GM12878 (cell line): ENCODE measurements at regions not wholly inside any gene's neighbourhood (a gene's known extent, or its start where the extent isn't known, plus 50 kb on each side); places are given as distances from the start of the nearest gene placed in this dataset.

ENCODE experiments used
- ATAC-seq: fragments of 200-7000 bp; cut with Tn5 transposase; 3 replicates; pipeline ENCODE4 v1.9.1; 2020; ENCODE audit warnings: mild to moderate bottlenecking, moderate library complexity
- BruUV-seq: library from RNA; stranded (reverse); fragments of 400-500 nt; replicated peaks from 2 replicates; lab custom pipeline; 2021; lab: Mats Ljungman, UMichigan
- CTCF ChIA-PET: fragments of 300-600 bp; sonication (Branson Sonifier 250); formaldehyde crosslinking; extraction: SDS; loops from one replicate; lab custom pipeline; 2021; ENCODE audit warnings: inconsistent platforms; lab: Yijun Ruan, JAX
- POLR2A ChIA-PET: fragments of 350-600 bp; formaldehyde crosslinking; extraction: SDS; loops from one replicate; lab custom pipeline; 2021; ENCODE audit warnings: inconsistent platforms; lab: Charles Lee
- RAD21 ChIA-PET: fragments of 300-600 bp; sonication (Branson Sonifier 250); formaldehyde crosslinking; loops from one replicate; lab custom pipeline; 2023; ENCODE audit warnings: antibody characterized with exemption; ENCODE audit not compliant: unreplicated experiment; lab: Charles Lee
- SMC1A ChIA-PET: fragments of 300-600 bp; sonication (Branson Sonifier 250); formaldehyde crosslinking; loops from one replicate; lab custom pipeline; 2023; ENCODE audit not compliant: unreplicated experiment, uncharacterized antibody; lab: Charles Lee
- DNase-seq: peaks from one replicate; pipeline ENCODE4 v3.0.0-alpha.2; 2011; ENCODE audit warnings: low read depth, low spot score
- FAIRE-seq: peaks from 3 replicates; lab custom pipeline; 2011; peaks lifted over from hg19 to GRCh38; lab: Jason Lieb, UNC
- H2AFZ ChIP-seq: 2 replicates; pipeline ENCODE4 v1.6.0; 2011; ENCODE audit warnings: low read depth, low read length, control low read depth; ENCODE audit not compliant: control insufficient read depth
- H3K27ac ChIP-seq: 2 replicates; pipeline ENCODE4 v1.5.1; 2011; ENCODE audit warnings: control low read depth; ENCODE audit not compliant: control insufficient read depth, insufficient read depth
- H3K27me3 ChIP-seq, 2 experiments: replicated peaks in 1 of 2; 2 replicates each; pipeline versions ENCODE4 v1.6.0 to v1.6.1; 2011; ENCODE audit warnings: low read length in 1 of 2; ENCODE audit not compliant: control insufficient read depth in 2 of 2, insufficient read depth in 2 of 2
- H3K36me3 ChIP-seq, 2 experiments: 2 replicates each; pipeline ENCODE4 v1.5.1; 2011; ENCODE audit warnings: low read length in 1 of 2; ENCODE audit not compliant: control insufficient read depth in 2 of 2, insufficient read depth in 2 of 2
- H3K4me1 ChIP-seq: 2 replicates; pipeline ENCODE4 v1.6.1; 2011; ENCODE audit warnings: mild to moderate bottlenecking, low read length, moderate library complexity, mixed read lengths; ENCODE audit not compliant: control insufficient read depth, insufficient read depth
- H3K4me2 ChIP-seq: 2 replicates; pipeline ENCODE4 v1.6.0; 2011; ENCODE audit warnings: control low read depth; ENCODE audit not compliant: control insufficient read depth, insufficient read depth
- H3K4me3 ChIP-seq: fragments of 200-600 bp; sonication (generic); 2 replicates; pipeline ENCODE4 v1.5.1; 2016
- H3K79me2 ChIP-seq: 2 replicates; pipeline ENCODE4 v1.6.0; 2011; ENCODE audit warnings: low read length; ENCODE audit not compliant: control insufficient read depth, insufficient read depth
- H3K9ac ChIP-seq: 2 replicates; pipeline ENCODE4 v1.8.0; 2011; ENCODE audit warnings: low read length, control low read depth, mixed read lengths; ENCODE audit not compliant: control insufficient read depth, insufficient read depth
- H3K9me3 ChIP-seq: replicated peaks from 3 replicates; pipeline ENCODE4 v1.5.1; 2011; ENCODE audit warnings: mild to moderate bottlenecking, low read length; ENCODE audit not compliant: control insufficient read depth, insufficient read depth
- H4K20me1 ChIP-seq: 2 replicates; pipeline ENCODE4 v1.6.0; 2011; ENCODE audit not compliant: control insufficient read depth, insufficient read depth
- CBFB ChIP-seq: IDR thresholded peaks from 2 replicates; pipeline ENCODE4 v1.6.1; 2016; ENCODE audit warnings: antibody characterized with exemption, low read depth
- RFX5 ChIP-seq: IDR thresholded peaks from 2 replicates; pipeline ENCODE4 v1.6.1; 2011; ENCODE audit warnings: low read depth, low read length, improper control_type of control experiment
- SIX5 ChIP-seq: IDR thresholded peaks from 2 replicates; pipeline ENCODE4 v1.6.1; 2011; ENCODE audit warnings: mild to moderate bottlenecking, low read depth, low read length, moderate library complexity; ENCODE audit not compliant: severe bottlenecking
- SMC3 ChIP-seq: IDR thresholded peaks from 2 replicates; pipeline ENCODE4 v1.6.1; 2011; ENCODE audit warnings: low read length, improper control_type of control experiment, borderline replicate concordance
- ZNF207 ChIP-seq: fragments of 450-650 bp; IDR thresholded peaks from 2 replicates; pipeline ENCODE4 v1.6.1; 2014; ENCODE audit warnings: antibody characterized with exemption, mild to moderate bottlenecking, borderline replicate concordance
- ZNF384 ChIP-seq: IDR thresholded peaks from 2 replicates; pipeline ENCODE4 v1.6.1; 2012; ENCODE audit warnings: low read depth, mild to moderate bottlenecking, low read length, improper control_type of control experiment, borderline replicate concordance
- WGBS: methylation state at CpG from one replicate; pipeline ENCODE4 v1.1.6; 2016; ENCODE audit warnings: low lambda C conversion rate; ENCODE audit not compliant: insufficient replicate concordance, insufficient coverage; ENCODE audit errors: missing lambda C conversion rate; 5-methylcytosine and 5-hydroxymethylcytosine counted together
- in situ Hi-C: fragments of 300-500 bp; cut with MboI; formaldehyde crosslinking; loops from 9 replicates; pipeline ENCODE4 v1.14.3; 2018; ENCODE audit warnings: mixed read lengths
- intact Hi-C: fragments of 100-400 bp; cut with micrococcal nuclease; formaldehyde crosslinking; loops from one replicate; pipeline ENCODE4 v1.14.2; 2022; ENCODE audit not compliant: unreplicated experiment
- TF ChIP-seq, protein P1 (sequence below): fragments of 450-650 bp; formaldehyde crosslinking; IDR thresholded peaks from 2 replicates; pipeline ENCODE4 v1.4.0; 2022; ENCODE audit warnings: mild to moderate bottlenecking, moderate library complexity
- TF ChIP-seq, protein P2 (sequence below): fragments of 450-650 bp; formaldehyde crosslinking; IDR thresholded peaks from 2 replicates; pipeline ENCODE4 v1.4.0; 2020; ENCODE audit warnings: mild to moderate bottlenecking, moderate library complexity
- TF ChIP-seq, protein P3 (sequence below): fragments of 450-650 bp; IDR thresholded peaks from 2 replicates; pipeline ENCODE4 v1.6.1; 2016; ENCODE audit warnings: mild to moderate bottlenecking

DNA sequence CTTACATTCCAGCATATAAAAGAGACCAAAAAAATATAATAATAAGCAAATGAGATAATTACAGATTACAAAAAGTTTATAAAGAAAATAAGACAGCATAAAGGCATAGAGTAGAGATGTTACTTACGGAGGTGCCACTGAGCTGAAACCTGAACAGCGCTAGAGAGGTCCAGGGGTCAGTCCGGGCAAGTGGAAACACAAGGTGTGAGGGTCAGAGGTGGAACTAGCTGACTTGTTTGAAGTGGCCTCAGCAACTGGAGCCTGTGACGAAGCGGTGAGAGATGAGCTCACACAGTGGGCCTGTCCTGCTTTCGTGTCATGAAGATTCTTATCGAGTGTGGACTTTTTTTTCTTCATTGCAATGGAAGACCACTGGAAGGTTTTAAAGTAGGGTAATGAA, 288.3 kb upstream of the TANK start (continued):
- TF ChIP-seq, protein P1, sequence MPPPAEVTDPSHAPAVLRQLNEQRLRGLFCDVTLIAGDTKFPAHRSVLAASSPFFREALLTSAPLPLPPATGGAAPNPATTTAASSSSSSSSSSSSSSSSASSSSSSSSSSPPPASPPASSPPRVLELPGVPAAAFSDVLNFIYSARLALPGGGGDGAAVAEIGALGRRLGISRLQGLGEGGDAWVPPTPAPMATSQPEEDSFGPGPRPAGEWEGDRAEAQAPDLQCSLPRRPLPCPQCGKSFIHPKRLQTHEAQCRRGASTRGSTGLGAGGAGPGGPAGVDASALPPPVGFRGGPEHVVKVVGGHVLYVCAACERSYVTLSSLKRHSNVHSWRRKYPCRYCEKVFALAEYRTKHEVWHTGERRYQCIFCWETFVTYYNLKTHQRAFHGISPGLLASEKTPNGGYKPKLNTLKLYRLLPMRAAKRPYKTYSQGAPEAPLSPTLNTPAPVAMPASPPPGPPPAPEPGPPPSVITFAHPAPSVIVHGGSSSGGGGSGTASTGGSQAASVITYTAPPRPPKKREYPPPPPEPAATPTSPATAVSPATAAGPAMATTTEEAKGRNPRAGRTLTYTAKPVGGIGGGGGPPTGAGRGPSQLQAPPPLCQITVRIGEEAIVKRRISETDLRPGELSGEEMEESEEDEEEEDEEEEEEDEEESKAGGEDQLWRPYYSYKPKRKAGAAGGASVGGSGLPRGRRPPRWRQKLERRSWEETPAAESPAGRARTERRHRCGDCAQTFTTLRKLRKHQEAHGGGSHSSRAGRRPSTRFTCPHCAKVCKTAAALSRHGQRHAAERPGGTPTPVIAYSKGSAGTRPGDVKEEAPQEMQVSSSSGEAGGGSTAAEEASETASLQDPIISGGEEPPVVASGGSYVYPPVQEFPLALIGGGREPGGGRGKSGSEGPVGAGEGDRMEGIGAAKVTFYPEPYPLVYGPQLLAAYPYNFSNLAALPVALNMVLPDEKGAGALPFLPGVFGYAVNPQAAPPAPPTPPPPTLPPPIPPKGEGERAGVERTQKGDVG (CRISPR knock-in tag): no peak
- no peak for TF ChIP-seq SMC3
- no peak for TF ChIP-seq RFX5
- TF ChIP-seq ZNF207: no peak

DNA sequence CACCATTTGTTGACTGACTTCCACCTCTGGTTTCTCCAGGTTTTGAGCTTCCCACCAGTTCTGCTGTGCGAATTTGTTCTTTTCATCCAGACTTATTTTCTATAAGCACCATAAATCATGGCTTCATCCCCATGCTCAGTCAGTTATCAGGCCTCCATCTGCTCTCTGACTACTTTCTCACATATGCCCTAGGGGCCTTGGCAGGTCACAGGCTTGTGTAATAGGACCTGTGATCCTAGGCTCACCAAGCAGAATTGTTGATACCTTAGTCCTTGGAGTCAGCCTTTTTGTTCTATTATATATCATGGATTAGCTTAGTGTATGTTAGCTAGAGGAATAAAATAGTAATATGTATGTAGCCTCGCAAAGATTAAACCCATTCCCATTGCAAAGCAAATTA, 284.2 kb upstream of the TANK start:
- H3K36me3 ChIP-seq: no peaks in the 10 kb centered on the region
- DNase-seq (no peak), FAIRE-seq (no peak), ATAC-seq (no peak)
- TF ChIP-seq CBFB (no peak), ZNF384 (no peak), SIX5 (no peak)
- TF ChIP-seq, protein P2, sequence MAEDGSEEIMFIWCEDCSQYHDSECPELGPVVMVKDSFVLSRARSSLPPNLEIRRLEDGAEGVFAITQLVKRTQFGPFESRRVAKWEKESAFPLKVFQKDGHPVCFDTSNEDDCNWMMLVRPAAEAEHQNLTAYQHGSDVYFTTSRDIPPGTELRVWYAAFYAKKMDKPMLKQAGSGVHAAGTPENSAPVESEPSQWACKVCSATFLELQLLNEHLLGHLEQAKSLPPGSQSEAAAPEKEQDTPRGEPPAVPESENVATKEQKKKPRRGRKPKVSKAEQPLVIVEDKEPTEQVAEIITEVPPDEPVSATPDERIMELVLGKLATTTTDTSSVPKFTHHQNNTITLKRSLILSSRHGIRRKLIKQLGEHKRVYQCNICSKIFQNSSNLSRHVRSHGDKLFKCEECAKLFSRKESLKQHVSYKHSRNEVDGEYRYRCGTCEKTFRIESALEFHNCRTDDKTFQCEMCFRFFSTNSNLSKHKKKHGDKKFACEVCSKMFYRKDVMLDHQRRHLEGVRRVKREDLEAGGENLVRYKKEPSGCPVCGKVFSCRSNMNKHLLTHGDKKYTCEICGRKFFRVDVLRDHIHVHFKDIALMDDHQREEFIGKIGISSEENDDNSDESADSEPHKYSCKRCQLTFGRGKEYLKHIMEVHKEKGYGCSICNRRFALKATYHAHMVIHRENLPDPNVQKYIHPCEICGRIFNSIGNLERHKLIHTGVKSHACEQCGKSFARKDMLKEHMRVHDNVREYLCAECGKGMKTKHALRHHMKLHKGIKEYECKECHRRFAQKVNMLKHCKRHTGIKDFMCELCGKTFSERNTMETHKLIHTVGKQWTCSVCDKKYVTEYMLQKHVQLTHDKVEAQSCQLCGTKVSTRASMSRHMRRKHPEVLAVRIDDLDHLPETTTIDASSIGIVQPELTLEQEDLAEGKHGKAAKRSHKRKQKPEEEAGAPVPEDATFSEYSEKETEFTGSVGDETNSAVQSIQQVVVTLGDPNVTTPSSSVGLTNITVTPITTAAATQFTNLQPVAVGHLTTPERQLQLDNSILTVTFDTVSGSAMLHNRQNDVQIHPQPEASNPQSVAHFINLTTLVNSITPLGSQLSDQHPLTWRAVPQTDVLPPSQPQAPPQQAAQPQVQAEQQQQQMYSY (CRISPR knock-in tag): no peak
- TF ChIP-seq, protein P3, sequence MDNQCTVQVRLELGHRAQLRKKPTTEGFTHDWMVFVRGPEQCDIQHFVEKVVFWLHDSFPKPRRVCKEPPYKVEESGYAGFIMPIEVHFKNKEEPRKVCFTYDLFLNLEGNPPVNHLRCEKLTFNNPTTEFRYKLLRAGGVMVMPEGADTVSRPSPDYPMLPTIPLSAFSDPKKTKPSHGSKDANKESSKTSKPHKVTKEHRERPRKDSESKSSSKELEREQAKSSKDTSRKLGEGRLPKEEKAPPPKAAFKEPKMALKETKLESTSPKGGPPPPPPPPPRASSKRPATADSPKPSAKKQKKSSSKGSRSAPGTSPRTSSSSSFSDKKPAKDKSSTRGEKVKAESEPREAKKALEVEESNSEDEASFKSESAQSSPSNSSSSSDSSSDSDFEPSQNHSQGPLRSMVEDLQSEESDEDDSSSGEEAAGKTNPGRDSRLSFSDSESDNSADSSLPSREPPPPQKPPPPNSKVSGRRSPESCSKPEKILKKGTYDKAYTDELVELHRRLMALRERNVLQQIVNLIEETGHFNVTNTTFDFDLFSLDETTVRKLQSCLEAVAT: no peak
- RAD21 ChIA-PET: no interaction called here
- POLR2A ChIA-PET: no interaction called here
- SMC1A ChIA-PET: no interaction called here
- CTCF ChIA-PET: no interaction called here
- intact Hi-C loops: no loop called here
- no peaks in the 10 kb centered on the region for H4K20me1 ChIP-seq
- H3K27ac ChIP-seq: no peak overlapping the region
- no peaks in the 10 kb centered on the region for H3K4me1 ChIP-seq
- no peaks in the 10 kb centered on the region for H3K9me3 ChIP-seq
- no peak overlapping the region for H3K4me3 ChIP-seq
- H3K9ac ChIP-seq: no peak overlapping the region
- 0% methylated on average over 2 of the region's 2 CpGs for WGBS
- no peaks in the 10 kb centered on the region for H3K79me2 ChIP-seq
- no peak overlapping the region for H3K4me2 ChIP-seq
- in situ Hi-C loops: no loop called here
- BruUV-seq: no TSS peak
- no peak overlapping the region for H2AFZ ChIP-seq
- H3K27me3 ChIP-seq: no peaks in the 10 kb centered on the region
